ENCODE measurements at regions not wholly inside any gene's neighbourhood (a gene's known extent, or its start where the extent isn't known, plus 50 kb on each side); places are given as distances from the start of the nearest gene placed in this dataset.

DNA sequence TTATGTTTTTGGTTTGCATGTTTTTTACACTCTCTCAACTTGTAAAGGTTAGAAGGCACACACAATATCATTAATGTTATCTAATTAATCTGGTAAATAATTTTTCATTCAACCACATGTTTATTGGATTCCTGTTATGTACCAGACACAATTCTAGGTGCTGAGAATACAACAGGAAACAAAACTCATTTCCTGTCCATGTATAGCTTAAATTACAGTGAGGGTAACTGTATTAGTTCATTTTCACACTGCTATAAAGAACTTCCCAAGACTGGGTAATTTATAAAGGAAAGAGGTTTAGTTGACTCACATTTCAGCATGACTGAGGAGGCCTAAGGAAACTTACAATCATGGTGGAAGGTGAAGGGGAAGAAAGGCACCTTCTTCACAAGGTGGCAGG, 270.5 kb downstream of the TRIB2 start:
- BruUV-seq (replicated peaks): no TSS peak
- H3K4me3 ChIP-seq (replicated peaks in 1 of 3; ENCODE audit: insufficient read depth in 1 of 3, low read depth in 1 of 3, low read length in 3 of 3): no peak overlapping the region
- H3K4me2 ChIP-seq (ENCODE audit: insufficient read depth, low read length): peak overlapping the region; percentile 72
- peak overlapping the region; percentile 59 for H3K27ac ChIP-seq (ENCODE audit: insufficient read depth, low read depth, low read length)
- no peaks in the 10 kb centered on the region for H3K27me3 ChIP-seq (ENCODE audit: control insufficient read depth in 2 of 2, insufficient read depth in 2 of 2, low read length in 2 of 2)
- peak; percentile 71 for DNase-seq (ENCODE audit: low read depth, low spot score)
- no peak overlapping the region for H3K9ac ChIP-seq (replicated peaks; ENCODE audit: extremely low read depth, insufficient read depth, low read length)
- ChIA-PET POLR2A (no interaction called here), CTCF (interaction anchor here (0.7 to 2.5 kb wide), 4 partner anchors 19 to 269 kb away, joined by 3 to 10 read pairs (median 6); partner anchors contain the start of gene TRIB2)
- intact Hi-C loops (cut with micrococcal nuclease) (no loop called here), dilution Hi-C loops (cut with MboI; ENCODE audit: extremely low pct_ligation_motif_present, low sequenced_read_pairs) (no loop called here)
- no peaks in the 10 kb centered on the region for H4K20me1 ChIP-seq (replicated peaks; ENCODE audit: control insufficient read depth, extremely low read depth, insufficient read depth, low read length)
- H3K79me2 ChIP-seq (ENCODE audit: control insufficient read depth, insufficient read depth, low read length): no peaks in the 10 kb centered on the region
- FAIRE-seq: no peak
- TF ChIP-seq POLR2AphosphoS5 (IDR thresholded peaks at IDR 0.05; ENCODE audit: insufficient read depth, low read depth, low read length): no peak
- peak; percentile 52 for TF ChIP-seq JUN (IDR thresholded peaks at IDR 0.05; ENCODE audit: borderline replicate concordance, insufficient read depth, insufficient read length, low read depth)
- TF ChIP-seq, protein P1, sequence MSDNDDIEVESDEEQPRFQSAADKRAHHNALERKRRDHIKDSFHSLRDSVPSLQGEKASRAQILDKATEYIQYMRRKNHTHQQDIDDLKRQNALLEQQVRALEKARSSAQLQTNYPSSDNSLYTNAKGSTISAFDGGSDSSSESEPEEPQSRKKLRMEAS (IDR thresholded peaks at IDR 0.05; ENCODE audit: insufficient read depth, insufficient read length): no peak
- peak; percentile 34 for TF ChIP-seq FOS (IDR thresholded peaks at IDR 0.05; ENCODE audit: borderline replicate concordance, insufficient read depth, low read length)
- no peaks in the 10 kb centered on the region for H3K36me3 ChIP-seq (ENCODE audit: control insufficient read depth in 2 of 2, extremely low read depth in 1 of 2, insufficient read depth in 2 of 2, low read length in 2 of 2)
- H3K9me1 ChIP-seq (replicated peaks; ENCODE audit: control insufficient read depth, extremely low read depth, insufficient read depth, low read length): no peaks in the 10 kb centered on the region
- H2AFZ ChIP-seq (ENCODE audit: low read depth, low read length): peak overlapping the region; percentile 49
- peaks cover 25% of the 10 kb centered on the region for H3K4me1 ChIP-seq (ENCODE audit: control insufficient read depth, extremely low read depth, insufficient read depth, low read length)
- no peaks in the 10 kb centered on the region for H3K9me3 ChIP-seq (replicated peaks; ENCODE audit: control insufficient read depth, insufficient read depth, low read length)

DNA sequence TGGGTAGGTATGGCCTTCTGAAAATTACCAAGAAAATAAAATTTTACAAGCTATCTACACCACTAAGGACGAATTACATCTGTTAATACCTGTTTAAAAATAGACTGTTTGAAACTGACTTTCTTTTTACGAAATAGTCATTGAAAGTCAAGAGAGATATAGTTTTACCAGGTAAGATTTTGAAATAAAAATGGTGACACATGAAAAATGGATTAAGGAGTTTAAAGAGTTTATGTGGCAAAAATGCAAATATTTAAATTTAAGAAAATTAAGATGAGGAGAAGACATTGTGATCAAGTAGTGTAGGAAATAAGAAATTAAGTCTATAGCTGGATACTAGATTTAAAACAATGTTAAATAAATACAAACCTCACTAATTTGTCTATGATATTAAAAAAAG, 271.5 kb downstream of the TRIB2 start:
- Histone ChIP-seq H3K36me3 (ENCODE audit: control insufficient read depth in 2 of 2, extremely low read depth in 1 of 2, insufficient read depth in 2 of 2, low read length in 2 of 2) (no peaks in the 10 kb centered on the region), H3K79me2 (ENCODE audit: control insufficient read depth, insufficient read depth, low read length) (no peaks in the 10 kb centered on the region), H2AFZ (ENCODE audit: low read depth, low read length) (no peak overlapping the region), H4K20me1 (replicated peaks; ENCODE audit: control insufficient read depth, extremely low read depth, insufficient read depth, low read length) (no peaks in the 10 kb centered on the region), H3K27me3 (ENCODE audit: control insufficient read depth in 2 of 2, insufficient read depth in 2 of 2, low read length in 2 of 2) (no peaks in the 10 kb centered on the region), H3K9me3 (replicated peaks; ENCODE audit: control insufficient read depth, insufficient read depth, low read length) (no peaks in the 10 kb centered on the region), H3K4me3 (replicated peaks in 1 of 3; ENCODE audit: insufficient read depth in 1 of 3, low read depth in 1 of 3, low read length in 3 of 3) (no peak overlapping the region), H3K27ac (ENCODE audit: insufficient read depth, low read depth, low read length) (no peak overlapping the region), H3K9ac (replicated peaks; ENCODE audit: extremely low read depth, insufficient read depth, low read length) (no peak overlapping the region), H3K4me1 (ENCODE audit: control insufficient read depth, extremely low read depth, insufficient read depth, low read length) (peaks cover 17% of the 10 kb centered on the region), H3K9me1 (replicated peaks; ENCODE audit: control insufficient read depth, extremely low read depth, insufficient read depth, low read length) (no peaks in the 10 kb centered on the region), H3K4me2 (ENCODE audit: insufficient read depth, low read length) (no peak overlapping the region)
- POLR2A ChIA-PET: no interaction called here
- DNase-seq (ENCODE audit: low read depth, low spot score): no peak
- FAIRE-seq: no peak
- dilution Hi-C loops (cut with MboI; ENCODE audit: extremely low pct_ligation_motif_present, low sequenced_read_pairs): no loop called here
- TF ChIP-seq POLR2A (IDR thresholded peaks at IDR 0.05; ENCODE audit: low read depth, low read length) (no peak), FOS (IDR thresholded peaks at IDR 0.05; ENCODE audit: borderline replicate concordance, insufficient read depth, low read length) (no peak), POLR2AphosphoS5 (IDR thresholded peaks at IDR 0.05; ENCODE audit: insufficient read depth, low read depth, low read length) (no peak), MYC (IDR thresholded peaks at IDR 0.05; ENCODE audit: low read depth, low read length) (no peak), GATA2 (IDR thresholded peaks at IDR 0.05; ENCODE audit: insufficient read depth, insufficient read length, low read depth, low read length) (no peak), JUN (IDR thresholded peaks at IDR 0.05; ENCODE audit: borderline replicate concordance, insufficient read depth, insufficient read length, low read depth) (no peak), EZH2 (IDR thresholded peaks at IDR 0.05; ENCODE audit: borderline replicate concordance, low read depth, low read length, severe bottlenecking) (no peak)
- TF ChIP-seq, protein P2, sequence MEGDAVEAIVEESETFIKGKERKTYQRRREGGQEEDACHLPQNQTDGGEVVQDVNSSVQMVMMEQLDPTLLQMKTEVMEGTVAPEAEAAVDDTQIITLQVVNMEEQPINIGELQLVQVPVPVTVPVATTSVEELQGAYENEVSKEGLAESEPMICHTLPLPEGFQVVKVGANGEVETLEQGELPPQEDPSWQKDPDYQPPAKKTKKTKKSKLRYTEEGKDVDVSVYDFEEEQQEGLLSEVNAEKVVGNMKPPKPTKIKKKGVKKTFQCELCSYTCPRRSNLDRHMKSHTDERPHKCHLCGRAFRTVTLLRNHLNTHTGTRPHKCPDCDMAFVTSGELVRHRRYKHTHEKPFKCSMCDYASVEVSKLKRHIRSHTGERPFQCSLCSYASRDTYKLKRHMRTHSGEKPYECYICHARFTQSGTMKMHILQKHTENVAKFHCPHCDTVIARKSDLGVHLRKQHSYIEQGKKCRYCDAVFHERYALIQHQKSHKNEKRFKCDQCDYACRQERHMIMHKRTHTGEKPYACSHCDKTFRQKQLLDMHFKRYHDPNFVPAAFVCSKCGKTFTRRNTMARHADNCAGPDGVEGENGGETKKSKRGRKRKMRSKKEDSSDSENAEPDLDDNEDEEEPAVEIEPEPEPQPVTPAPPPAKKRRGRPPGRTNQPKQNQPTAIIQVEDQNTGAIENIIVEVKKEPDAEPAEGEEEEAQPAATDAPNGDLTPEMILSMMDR (IDR thresholded peaks at IDR 0.05; ENCODE audit: extremely low read depth in 1 of 2, insufficient read depth in 1 of 2, low read depth in 1 of 2, low read length in 2 of 2): no peak
- intact Hi-C loops (cut with micrococcal nuclease): no loop called here
- no TSS peak for BruUV-seq (replicated peaks)
- CTCF ChIA-PET: interaction anchor here (2.5 kb wide), 1 partner anchor 270 kb away, joined by 9 read pairs; the partner anchor contains the start of gene TRIB2

All from endothelial cell of umbilical vein (primary cell).